ENCODE measurements at regions not wholly inside any gene's neighbourhood (a gene's known extent, or its start where the extent isn't known, plus 50 kb on each side); places are given as distances from the start of the nearest gene placed in this dataset.
A peak's percentile ranks its signal among the peaks of the same experiment; 100 is the strongest.

DNA sequence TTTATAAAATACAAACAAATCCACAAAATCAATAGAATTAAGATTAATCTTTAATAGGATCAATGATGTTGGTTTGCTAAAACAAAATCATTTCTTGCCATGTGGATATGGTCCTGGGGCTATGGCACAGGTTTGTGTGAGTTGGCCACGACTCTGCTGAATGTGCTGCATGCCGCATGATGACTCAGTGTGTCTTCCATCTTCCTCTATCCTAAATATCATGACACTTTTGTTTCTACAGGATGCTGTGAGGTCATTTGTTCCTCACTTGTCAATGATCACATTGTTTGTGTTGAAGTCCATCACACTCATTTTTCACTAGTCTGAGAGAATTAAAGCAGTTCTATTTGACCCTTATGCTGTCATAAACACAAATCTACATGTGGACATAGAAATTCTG, 167.2 kb upstream of the ZBED5 start:
- Histone ChIP-seq H3K27me3 (ENCODE audit: insufficient read depth, low read length) (no peaks in the 10 kb centered on the region), H3K9ac (ENCODE audit: low read length) (no peak overlapping the region), H3K79me2 (ENCODE audit: insufficient read depth, low read length) (no peaks in the 10 kb centered on the region), H3K27ac (ENCODE audit: low read depth, low read length) (no peak overlapping the region), H2AFZ (ENCODE audit: low read depth, low read length) (no peak overlapping the region), H3K4me3 (ENCODE audit: insufficient read depth, low read depth, low read length) (no peak overlapping the region), H3K4me1 (ENCODE audit: insufficient read depth, low read length) (peaks cover 11% of the 10 kb centered on the region), H3K9me3 (ENCODE audit: insufficient read depth, low read depth, low read length) (no peaks in the 10 kb centered on the region), H3K36me3 (ENCODE audit: insufficient read depth, low read length) (no peaks in the 10 kb centered on the region), H4K20me1 (ENCODE audit: insufficient read depth, low read length) (no peaks in the 10 kb centered on the region), H3K4me2 (ENCODE audit: low read length) (no peak overlapping the region)
- DNase-seq (ENCODE audit: low read depth) (peak; percentile 48), FAIRE-seq (no peak)
- H3K27ac Mint-ChIP-seq (ENCODE audit: unreplicated experiment) = no peak overlapping the region
- no peaks in the 10 kb centered on the region for H3K36me3 Mint-ChIP-seq (ENCODE audit: low read depth, unreplicated experiment)
- H3K4me3 Mint-ChIP-seq (ENCODE audit: unreplicated experiment) = no peak overlapping the region
- peaks cover 9% of the 10 kb centered on the region for H3K27me3 Mint-ChIP-seq (ENCODE audit: low read depth, unreplicated experiment)
- H3K9me3 Mint-ChIP-seq (ENCODE audit: unreplicated experiment) = no peaks in the 10 kb centered on the region
- no peak for TF ChIP-seq EZH2 (IDR thresholded peaks at IDR 0.05; ENCODE audit: insufficient read depth, low read length)
- TF ChIP-seq, protein P1, sequence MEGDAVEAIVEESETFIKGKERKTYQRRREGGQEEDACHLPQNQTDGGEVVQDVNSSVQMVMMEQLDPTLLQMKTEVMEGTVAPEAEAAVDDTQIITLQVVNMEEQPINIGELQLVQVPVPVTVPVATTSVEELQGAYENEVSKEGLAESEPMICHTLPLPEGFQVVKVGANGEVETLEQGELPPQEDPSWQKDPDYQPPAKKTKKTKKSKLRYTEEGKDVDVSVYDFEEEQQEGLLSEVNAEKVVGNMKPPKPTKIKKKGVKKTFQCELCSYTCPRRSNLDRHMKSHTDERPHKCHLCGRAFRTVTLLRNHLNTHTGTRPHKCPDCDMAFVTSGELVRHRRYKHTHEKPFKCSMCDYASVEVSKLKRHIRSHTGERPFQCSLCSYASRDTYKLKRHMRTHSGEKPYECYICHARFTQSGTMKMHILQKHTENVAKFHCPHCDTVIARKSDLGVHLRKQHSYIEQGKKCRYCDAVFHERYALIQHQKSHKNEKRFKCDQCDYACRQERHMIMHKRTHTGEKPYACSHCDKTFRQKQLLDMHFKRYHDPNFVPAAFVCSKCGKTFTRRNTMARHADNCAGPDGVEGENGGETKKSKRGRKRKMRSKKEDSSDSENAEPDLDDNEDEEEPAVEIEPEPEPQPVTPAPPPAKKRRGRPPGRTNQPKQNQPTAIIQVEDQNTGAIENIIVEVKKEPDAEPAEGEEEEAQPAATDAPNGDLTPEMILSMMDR (IDR thresholded peaks at IDR 0.05; ENCODE audit: insufficient read depth, low read depth, low read length) = no peak
- peaks cover 12% of the 10 kb centered on the region for H3K4me1 Mint-ChIP-seq (ENCODE audit: low read depth, unreplicated experiment)

DNA sequence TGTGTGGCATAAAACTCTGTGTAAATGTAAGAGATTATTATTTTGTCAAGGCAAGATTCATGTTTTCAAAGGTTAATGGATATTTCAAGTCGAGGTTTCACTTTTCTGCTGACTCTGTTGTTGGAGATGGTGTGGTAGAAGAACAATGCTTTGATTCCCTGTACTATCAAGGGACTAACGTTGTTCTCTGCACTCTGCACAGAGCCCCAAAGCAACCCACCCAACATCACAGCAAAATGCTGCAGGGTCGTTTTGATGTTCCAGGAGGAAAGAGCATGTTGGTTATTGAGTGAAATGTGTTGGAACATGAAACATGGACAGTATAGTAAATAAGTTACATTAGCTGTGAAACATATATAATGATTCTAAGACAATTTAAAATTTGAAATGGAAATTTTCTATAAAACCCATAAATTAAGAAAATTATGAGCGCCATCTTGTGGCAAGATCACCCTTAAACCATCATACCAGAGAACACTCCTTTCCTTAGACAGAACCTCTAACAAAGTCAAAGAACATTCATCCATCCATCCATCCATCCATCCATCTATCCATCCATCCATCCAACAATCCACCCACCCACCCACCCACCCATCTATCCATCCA, 164.4 kb upstream of the ZBED5 start:
- H3K27ac ChIP-seq (ENCODE audit: low read depth, low read length) = no peak overlapping the region

DNA sequence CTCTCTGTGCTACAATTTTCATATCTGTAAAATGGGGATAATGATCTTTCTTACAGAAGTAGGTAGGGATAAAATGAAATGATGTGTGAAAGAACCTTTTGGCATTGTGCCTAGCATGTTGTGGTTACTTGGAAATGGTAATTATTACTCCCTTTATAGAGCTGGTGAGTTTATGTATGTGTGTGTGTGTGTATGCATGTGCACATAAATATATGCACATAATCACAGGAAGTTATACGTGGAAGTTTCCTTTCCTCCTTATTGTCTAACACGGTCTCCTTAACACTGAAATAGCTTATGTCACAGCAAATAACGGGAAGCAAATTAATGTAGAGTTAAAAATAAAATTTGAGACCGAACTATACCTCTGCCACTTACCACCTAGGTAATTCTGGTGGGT, 163.7 kb upstream of the ZBED5 start:
- peaks cover 3% of the 10 kb centered on the region for H3K4me1 Mint-ChIP-seq (ENCODE audit: low read depth, unreplicated experiment)
- Histone ChIP-seq H2AFZ (ENCODE audit: low read depth, low read length) (no peak overlapping the region), H3K4me3 (ENCODE audit: insufficient read depth, low read depth, low read length) (no peak overlapping the region), H3K36me3 (ENCODE audit: insufficient read depth, low read length) (no peaks in the 10 kb centered on the region), H3K4me2 (ENCODE audit: low read length) (no peak overlapping the region), H3K9me3 (ENCODE audit: insufficient read depth, low read depth, low read length) (no peaks in the 10 kb centered on the region), H3K27ac (ENCODE audit: low read depth, low read length) (no peak overlapping the region), H4K20me1 (ENCODE audit: insufficient read depth, low read length) (no peaks in the 10 kb centered on the region), H3K27me3 (ENCODE audit: insufficient read depth, low read length) (no peaks in the 10 kb centered on the region), H3K4me1 (ENCODE audit: insufficient read depth, low read length) (no peaks in the 10 kb centered on the region), H3K79me2 (ENCODE audit: insufficient read depth, low read length) (no peaks in the 10 kb centered on the region), H3K9ac (ENCODE audit: low read length) (no peak overlapping the region)
- TF ChIP-seq, protein P1 (IDR thresholded peaks at IDR 0.05; ENCODE audit: insufficient read depth, low read depth, low read length) = no peak
- no peak for TF ChIP-seq EZH2 (IDR thresholded peaks at IDR 0.05; ENCODE audit: insufficient read depth, low read length)
- DNase-seq (ENCODE audit: low read depth) (no peak), FAIRE-seq (no peak)
- H3K36me3 Mint-ChIP-seq (ENCODE audit: low read depth, unreplicated experiment) = no peaks in the 10 kb centered on the region
- H3K4me3 Mint-ChIP-seq (ENCODE audit: unreplicated experiment) = no peak overlapping the region
- H3K27me3 Mint-ChIP-seq (ENCODE audit: low read depth, unreplicated experiment) = peaks cover 13% of the 10 kb centered on the region
- H3K9me3 Mint-ChIP-seq (ENCODE audit: unreplicated experiment) = no peaks in the 10 kb centered on the region
- no peak overlapping the region for H3K27ac Mint-ChIP-seq (ENCODE audit: unreplicated experiment)

More for the DNA sequence above, 164.4 kb upstream of the ZBED5 start:
- Histone ChIP-seq H2AFZ (ENCODE audit: low read depth, low read length) (no peak overlapping the region), H3K9me3 (ENCODE audit: insufficient read depth, low read depth, low read length) (no peaks in the 10 kb centered on the region), H3K79me2 (ENCODE audit: insufficient read depth, low read length) (no peaks in the 10 kb centered on the region), H3K9ac (ENCODE audit: low read length) (no peak overlapping the region), H3K27me3 (ENCODE audit: insufficient read depth, low read length) (no peaks in the 10 kb centered on the region), H4K20me1 (ENCODE audit: insufficient read depth, low read length) (no peaks in the 10 kb centered on the region), H3K4me2 (ENCODE audit: low read length) (no peak overlapping the region), H3K4me1 (ENCODE audit: insufficient read depth, low read length) (peaks cover 3% of the 10 kb centered on the region), H3K36me3 (ENCODE audit: insufficient read depth, low read length) (no peaks in the 10 kb centered on the region), H3K4me3 (ENCODE audit: insufficient read depth, low read depth, low read length) (no peak overlapping the region)
- H3K4me1 Mint-ChIP-seq (ENCODE audit: low read depth, unreplicated experiment) = peaks cover 3% of the 10 kb centered on the region
- no peak overlapping the region for H3K4me3 Mint-ChIP-seq (ENCODE audit: unreplicated experiment)
- H3K27ac Mint-ChIP-seq (ENCODE audit: unreplicated experiment) = no peak overlapping the region
- DNase-seq (ENCODE audit: low read depth) (no peak), FAIRE-seq (no peak)
- no peak for TF ChIP-seq EZH2 (IDR thresholded peaks at IDR 0.05; ENCODE audit: insufficient read depth, low read length)
- TF ChIP-seq, protein P1 (IDR thresholded peaks at IDR 0.05; ENCODE audit: insufficient read depth, low read depth, low read length) = peak; percentile 44
- H3K9me3 Mint-ChIP-seq (ENCODE audit: unreplicated experiment) = no peaks in the 10 kb centered on the region
- peaks cover 13% of the 10 kb centered on the region for H3K27me3 Mint-ChIP-seq (ENCODE audit: low read depth, unreplicated experiment)
- H3K36me3 Mint-ChIP-seq (ENCODE audit: low read depth, unreplicated experiment) = no peaks in the 10 kb centered on the region
